HAP-1 (cell line): ENCODE measurements at regions not wholly inside any gene's neighbourhood (a gene's known extent, or its start where the extent isn't known, plus 50 kb on each side); places are given as distances from the start of the nearest gene placed in this dataset.
"Not testable (repeated sequence)": the region's sequence is repeated elsewhere in the genome, so short reads cannot be mapped to it uniquely, and the experiment has no call there.

Source experiments
- DNase-seq, 2 experiments: peaks; one replicate each; pipeline ENCODE4 v3.0.0-alpha.2; 2016 to 2020; ENCODE audit warnings: low spot score in 2 of 2
- H3K27me3 ChIP-seq: fragments of 250-450 bp; sonication (Bioruptor Pico); 2 replicates; pipeline ENCODE4 v1.5.1; 2020; ENCODE audit warnings: low read depth, mild to moderate bottlenecking, moderate library complexity
- H3K36me3 ChIP-seq: fragments of 250-450 bp; sonication (Bioruptor Pico); replicated peaks from 2 replicates; pipeline ENCODE4 v1.5.1; 2020; ENCODE audit warnings: mild to moderate bottlenecking
- H3K4me1 ChIP-seq: fragments of 250-450 bp; sonication (Bioruptor Pico); 2 replicates; pipeline ENCODE4 v1.5.1; 2020; ENCODE audit warnings: mild to moderate bottlenecking
- H3K4me3 ChIP-seq: fragments of 250-450 bp; sonication (Bioruptor Pico); 2 replicates; pipeline ENCODE4 v1.5.1; 2020; ENCODE audit warnings: mild to moderate bottlenecking, moderate library complexity
- H3K9me3 ChIP-seq: fragments of 250-450 bp; sonication (Bioruptor Pico); 2 replicates; pipeline ENCODE4 v1.5.1; 2020; ENCODE audit warnings: mild to moderate bottlenecking, moderate library complexity
- in situ Hi-C: fragments of 300-500 bp; cut with MboI; formaldehyde crosslinking; loops from 3 replicates; pipeline ENCODE4 v1.14.3; 2020; ENCODE audit warnings: low sequenced_read_pairs, inconsistent platforms, mixed read lengths

GRCh38 chr3:145681181-145681580 lies 479.8 kb downstream of the PLOD2 start:
- Histone ChIP-seq H3K9me3 (no peaks in the 10 kb centered on the region), H3K36me3 (no peaks in the 10 kb centered on the region), H3K27me3 (no peaks in the 10 kb centered on the region), H3K4me1 (peaks cover 15% of the 10 kb centered on the region), H3K4me3 (no peak overlapping the region)
- in situ Hi-C loops, result no loop called here
- peak; percentile 14 to 89 for DNase-seq

- H3K27me3 ChIP-seq, H3K36me3 ChIP-seq, H3K4me1 ChIP-seq, H3K4me3 ChIP-seq, in situ Hi-C loops, DNase-seq, H3K9me3 ChIP-seq: not testable (repeated sequence)
Measured at GRCh38 chr3:145687978-145688377, 473.0 kb downstream of the PLOD2 start.

GRCh38 chr3:145692751-145693150 lies 468.2 kb downstream of the PLOD2 start:
- Histone ChIP-seq H3K4me1 (no peaks in the 10 kb centered on the region), H3K27me3 (no peaks in the 10 kb centered on the region), H3K36me3 (no peaks in the 10 kb centered on the region), H3K4me3 (no peak overlapping the region), H3K9me3 (no peaks in the 10 kb centered on the region; the same call in 1 of the 2 replicates)
- no peak for DNase-seq
- in situ Hi-C loops, result no loop called here

GRCh38 chr3:145696011-145696410 lies 465.0 kb downstream of the PLOD2 start:
- no peaks in the 10 kb centered on the region for H3K27me3 ChIP-seq
- no peak for DNase-seq
- in situ Hi-C loops, result no loop called here

GRCh38 chr3:145698250-145698649 lies 462.7 kb downstream of the PLOD2 start:
- no peak for DNase-seq
- Histone ChIP-seq H3K9me3 (no peaks in the 10 kb centered on the region), H3K4me1 (no peaks in the 10 kb centered on the region), H3K27me3 (no peaks in the 10 kb centered on the region), H3K36me3 (no peaks in the 10 kb centered on the region), H3K4me3 (no peak overlapping the region)
- in situ Hi-C loops, result no loop called here

More at GRCh38 chr3:145696011-145696410, 465.0 kb downstream of the PLOD2 start:
- Histone ChIP-seq H3K4me1 (no peaks in the 10 kb centered on the region), H3K36me3 (no peaks in the 10 kb centered on the region), H3K9me3 (no peaks in the 10 kb centered on the region), H3K4me3 (no peak overlapping the region)

- DNase-seq, result no peak
- Histone ChIP-seq H3K4me1 (no peaks in the 10 kb centered on the region), H3K36me3 (no peaks in the 10 kb centered on the region), H3K4me3 (no peak overlapping the region), H3K9me3 (no peaks in the 10 kb centered on the region), H3K27me3 (no peaks in the 10 kb centered on the region)
- in situ Hi-C loops, result no loop called here
Measured at GRCh38 chr3:145698749-145699148, 462.2 kb downstream of the PLOD2 start.

GRCh38 chr3:145704020-145704419 lies 457.0 kb downstream of the PLOD2 start:
- in situ Hi-C loops, result no loop called here
- Histone ChIP-seq H3K27me3 (no peaks in the 10 kb centered on the region), H3K9me3 (no peaks in the 10 kb centered on the region), H3K4me1 (no peaks in the 10 kb centered on the region), H3K36me3 (no peaks in the 10 kb centered on the region), H3K4me3 (no peak overlapping the region)
- peak in 1 of 2 experiments; percentile 31 for DNase-seq

GRCh38 chr3:145709779-145710178 lies 451.2 kb downstream of the PLOD2 start:
- DNase-seq, result peak; percentile 63 to 72
- H3K4me1 ChIP-seq, H3K9me3 ChIP-seq, in situ Hi-C loops, H3K36me3 ChIP-seq, H3K27me3 ChIP-seq, H3K4me3 ChIP-seq: not testable (repeated sequence)

- Histone ChIP-seq H3K27me3 (no peaks in the 10 kb centered on the region), H3K4me1 (peaks cover 14% of the 10 kb centered on the region), H3K36me3 (no peaks in the 10 kb centered on the region), H3K4me3 (no peak overlapping the region), H3K9me3 (no peaks in the 10 kb centered on the region)
- DNase-seq, result no peak
- in situ Hi-C loops, result no loop called here
Measured at GRCh38 chr3:145716519-145716918, 444.5 kb downstream of the PLOD2 start.

- Histone ChIP-seq H3K4me1 (peaks cover 14% of the 10 kb centered on the region), H3K36me3 (no peaks in the 10 kb centered on the region), H3K27me3 (no peaks in the 10 kb centered on the region), H3K4me3 (no peak overlapping the region), H3K9me3 (no peaks in the 10 kb centered on the region)
- in situ Hi-C loops, result no loop called here
- DNase-seq, result peak; percentile 75 to 98
Measured at GRCh38 chr3:145719114-145719513, 441.9 kb downstream of the PLOD2 start.

- no peak overlapping the region for H3K4me3 ChIP-seq
- H3K36me3 ChIP-seq, result no peaks in the 10 kb centered on the region
- H3K9me3 ChIP-seq, result no peaks in the 10 kb centered on the region
- H3K27me3 ChIP-seq, result no peaks in the 10 kb centered on the region
- H3K4me1 ChIP-seq, result peaks cover 14% of the 10 kb centered on the region
- in situ Hi-C loops, result no loop called here
- DNase-seq, result no peak
Measured at GRCh38 chr3:145721273-145721805, 439.6 kb downstream of the PLOD2 start.

- DNase-seq, result no peak
- Histone ChIP-seq H3K9me3 (no peaks in the 10 kb centered on the region), H3K4me1 (peaks cover 14% of the 10 kb centered on the region), H3K4me3 (no peak overlapping the region), H3K27me3 (no peaks in the 10 kb centered on the region), H3K36me3 (no peaks in the 10 kb centered on the region)
- in situ Hi-C loops, result no loop called here
Measured at GRCh38 chr3:145721815-145722214, 439.2 kb downstream of the PLOD2 start.

GRCh38 chr3:145727476-145727875 lies 433.5 kb downstream of the PLOD2 start:
- no peaks in the 10 kb centered on the region for H3K9me3 ChIP-seq
- H3K4me1 ChIP-seq, result no peaks in the 10 kb centered on the region
- H3K36me3 ChIP-seq, result no peaks in the 10 kb centered on the region
- DNase-seq, result no peak
- no peaks in the 10 kb centered on the region for H3K27me3 ChIP-seq
- in situ Hi-C loops, result no loop called here
- H3K4me3 ChIP-seq, result no peak overlapping the region

- no peaks in the 10 kb centered on the region for H3K4me1 ChIP-seq
- H3K27me3 ChIP-seq, result no peaks in the 10 kb centered on the region
- in situ Hi-C loops, result no loop called here
- no peaks in the 10 kb centered on the region for H3K9me3 ChIP-seq
- H3K36me3 ChIP-seq, result no peaks in the 10 kb centered on the region
- no peak for DNase-seq
- H3K4me3 ChIP-seq, result no peak overlapping the region
Measured at GRCh38 chr3:145735631-145736030, 425.4 kb downstream of the PLOD2 start.

GRCh38 chr3:145737952-145738351 lies 423.0 kb downstream of the PLOD2 start:
- H3K9me3 ChIP-seq, result no peaks in the 10 kb centered on the region
- H3K4me1 ChIP-seq, result no peaks in the 10 kb centered on the region
- no peak overlapping the region for H3K4me3 ChIP-seq
- in situ Hi-C loops, result no loop called here
- no peaks in the 10 kb centered on the region for H3K36me3 ChIP-seq
- no peak for DNase-seq
- H3K27me3 ChIP-seq, result no peaks in the 10 kb centered on the region
